NOMO-1 treated with DMSO at 0.1 percent for 48 hours (cell line): ENCODE measurements at regions not wholly inside any gene's neighbourhood (a gene's known extent, or its start where the extent isn't known, plus 50 kb on each side); places are given as distances from the start of the nearest gene placed in this dataset.

ENCODE experiments used
- DNase-seq: peaks from one replicate; lab custom pipeline; 2025; ENCODE audit not compliant: unreplicated experiment; lab: John Stamatoyannopoulos, UW

DNA sequence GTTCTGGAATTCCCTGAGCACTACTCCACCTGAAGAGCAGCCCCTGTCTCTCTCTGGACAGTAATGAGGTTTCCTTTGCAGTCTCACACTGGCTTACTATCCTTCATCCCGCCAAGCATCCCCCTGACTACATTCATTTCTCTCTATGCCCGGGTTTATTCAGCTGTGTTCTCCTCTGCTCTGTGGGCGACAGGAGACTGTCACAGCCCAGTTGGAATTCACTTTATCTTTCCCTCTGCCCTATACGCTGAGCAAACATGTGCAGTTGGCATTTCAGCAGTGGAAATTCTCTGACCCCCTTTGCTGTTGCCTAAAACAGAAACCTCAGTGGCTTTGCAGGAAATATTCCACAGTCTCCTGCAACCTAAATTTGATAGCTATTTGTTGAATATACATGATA, 83.5 kb upstream of the MAX start:
- no peak for DNase-seq

DNA sequence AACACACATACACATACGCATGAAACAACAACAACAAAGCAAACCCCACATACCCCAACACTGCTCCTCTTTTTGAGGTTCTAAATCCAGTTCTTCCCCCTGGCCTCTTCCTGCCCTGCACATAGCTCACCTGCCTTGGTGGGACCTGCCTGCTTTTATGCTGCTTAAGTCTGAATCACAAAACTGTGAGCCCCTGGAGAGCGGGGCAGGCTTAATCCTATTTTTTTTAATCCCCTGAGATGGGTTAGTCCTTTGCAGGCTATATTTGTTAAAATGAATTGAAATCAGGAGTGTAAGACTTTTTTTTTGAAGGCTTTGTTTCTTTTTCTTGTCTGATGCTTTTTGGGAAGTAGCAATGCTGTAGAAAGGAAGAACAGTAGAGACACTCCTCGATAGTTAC, 84.6 kb upstream of the MAX start:
- DNase-seq, result no peak

DNA sequence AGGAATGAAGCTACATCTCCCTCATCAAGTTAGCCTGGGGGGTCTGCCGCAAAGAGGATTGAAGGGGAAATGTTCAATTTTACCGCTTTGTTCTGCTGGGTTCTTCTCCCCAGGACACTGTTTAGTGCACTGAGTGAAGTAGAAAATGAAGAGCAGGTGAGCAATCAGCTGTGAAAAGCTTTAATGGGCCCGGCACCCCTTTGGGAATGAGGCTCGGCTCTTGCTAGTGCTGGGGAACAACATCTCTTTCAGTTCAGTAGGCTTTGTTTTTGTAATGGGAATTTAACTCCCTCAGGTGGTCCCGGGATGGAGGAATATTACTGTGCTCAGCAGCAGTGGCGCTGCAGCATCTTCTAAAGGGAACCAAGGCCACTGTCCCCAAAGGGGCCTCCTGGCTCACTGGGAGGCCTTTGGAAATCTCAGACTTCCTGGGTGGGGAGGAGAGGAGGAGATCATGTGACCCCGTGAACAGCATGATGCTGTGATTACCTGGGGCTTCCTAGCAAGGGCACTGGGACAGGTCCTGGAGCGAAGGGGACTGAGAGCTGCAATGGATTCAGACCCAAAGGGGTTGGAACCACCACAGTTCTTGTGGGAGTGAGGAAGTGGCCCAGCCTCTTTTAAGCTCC, 85.2 kb upstream of the MAX start:
- DNase-seq, result no peak

DNA sequence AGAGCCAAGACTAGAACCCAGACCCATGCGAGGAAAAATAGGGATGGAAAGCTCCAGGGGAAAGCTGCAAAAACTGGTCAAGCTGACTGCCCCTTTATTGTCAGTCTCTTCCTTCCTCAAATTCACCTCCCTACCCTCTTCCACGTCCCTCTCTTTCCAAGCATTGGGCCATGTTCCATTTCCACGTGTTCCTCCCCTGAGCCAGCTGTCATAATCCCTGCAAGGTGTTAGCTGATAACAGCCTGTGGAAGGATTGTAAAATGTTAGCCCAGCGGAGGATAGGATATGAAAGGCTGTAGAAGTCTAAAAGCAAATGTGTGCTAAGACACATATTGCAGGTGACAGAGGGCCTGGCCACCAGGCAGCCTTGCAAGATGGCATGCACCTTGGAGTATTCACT, 88.0 kb upstream of the MAX start:
- no peak for DNase-seq

DNA sequence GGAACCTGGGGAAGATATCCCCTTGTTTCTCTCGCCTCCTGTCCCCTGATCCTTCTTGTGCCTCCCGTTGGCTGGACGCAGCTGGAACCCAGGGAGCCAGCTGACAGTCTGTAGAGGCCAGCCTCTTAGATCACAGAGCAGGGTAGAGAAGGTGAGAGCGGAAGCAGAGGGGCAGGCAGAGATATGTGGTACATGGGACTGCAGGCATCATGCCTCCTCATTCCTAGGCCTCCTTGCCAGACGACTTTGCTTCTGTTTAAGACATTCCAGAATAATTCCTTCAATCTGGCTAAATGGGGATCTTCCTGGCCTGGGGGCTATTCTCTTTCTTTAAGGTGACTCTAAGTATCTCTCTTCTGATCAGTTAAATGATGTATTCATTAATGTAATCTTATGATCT, 89.4 kb upstream of the MAX start:
- no peak for DNase-seq

DNA sequence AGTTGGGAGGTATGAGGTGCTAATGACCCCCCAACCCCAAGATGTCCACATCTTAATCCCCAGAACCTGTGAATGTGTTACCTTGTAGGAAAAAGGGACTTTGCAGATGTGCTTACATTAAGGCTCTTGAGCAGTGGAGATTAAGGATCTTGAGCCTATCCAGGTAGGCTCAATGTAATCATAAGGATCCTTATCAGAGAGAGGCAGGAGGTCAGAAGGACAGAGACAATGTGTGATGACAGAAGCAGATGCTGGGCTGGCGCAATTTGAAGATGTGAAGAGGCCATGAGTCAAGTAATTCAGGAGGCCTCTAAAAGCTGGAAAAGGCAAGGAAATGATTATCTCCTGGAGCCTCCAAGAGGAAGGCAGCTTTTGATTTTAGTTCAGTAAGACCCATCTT, 90.4 kb upstream of the MAX start:
- no peak for DNase-seq

DNA sequence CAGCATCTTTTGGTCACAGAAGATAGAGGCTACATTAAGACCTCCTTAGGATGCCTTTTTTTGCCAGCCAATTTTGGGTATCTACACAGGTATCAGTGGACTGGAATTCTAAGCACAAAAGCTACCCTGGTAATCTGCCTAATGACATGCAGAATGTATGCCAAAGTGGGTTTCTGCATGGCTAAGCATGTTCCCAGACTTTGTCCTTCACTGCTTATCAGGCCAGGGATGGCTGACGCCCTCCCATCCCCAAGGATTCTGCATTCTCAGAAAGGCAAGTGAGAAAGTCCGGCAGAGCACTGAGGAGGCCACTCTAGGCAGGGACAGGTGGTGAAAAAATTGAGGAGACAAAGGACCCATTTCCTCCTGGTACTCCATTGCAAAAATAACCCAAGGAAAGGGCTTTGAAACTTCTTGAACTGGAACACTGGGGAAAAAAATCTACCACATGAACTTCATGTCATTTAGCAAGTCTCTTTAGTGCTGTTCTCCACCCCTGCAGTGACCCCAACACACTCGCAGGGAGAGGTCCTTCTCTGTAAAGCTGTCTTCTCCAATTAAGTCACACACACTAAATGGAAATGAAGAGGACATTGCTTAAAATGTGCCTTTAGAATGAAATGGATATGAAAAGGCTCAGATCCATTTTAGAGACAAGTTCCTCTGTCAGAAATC, 91.7 kb upstream of the MAX start:
- DNase-seq, result no peak

DNA sequence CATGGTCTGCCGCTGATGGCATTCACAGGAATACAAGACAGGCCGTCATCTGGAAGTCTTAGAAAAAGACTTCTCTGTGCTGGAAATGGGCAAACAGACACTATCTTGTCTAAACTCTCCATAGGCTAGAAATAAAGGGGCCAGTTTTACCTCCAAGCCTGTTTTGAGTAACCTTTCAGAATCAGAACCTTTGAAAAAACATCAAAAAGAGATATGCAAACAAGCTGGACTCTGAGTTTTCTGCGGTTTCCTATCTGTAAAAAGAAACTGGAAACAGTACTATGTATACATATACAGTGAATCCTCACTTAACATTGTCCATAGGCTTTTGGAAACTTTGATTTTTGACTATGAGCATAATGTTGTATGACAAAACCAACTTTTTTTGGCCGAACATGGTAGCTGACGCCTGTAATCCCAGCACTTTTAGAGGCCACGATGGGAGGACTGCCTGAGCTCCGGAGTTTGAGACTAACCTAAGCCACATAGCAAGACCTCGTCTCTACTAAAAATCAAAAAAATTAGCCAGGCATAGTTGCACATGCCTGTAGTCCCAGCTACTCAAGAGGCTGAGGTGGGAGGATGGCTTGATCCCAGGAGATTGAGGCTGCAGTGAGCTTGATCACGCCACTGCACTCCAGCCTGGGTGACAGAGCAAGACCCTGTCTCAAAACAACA, 92.9 kb upstream of the MAX start:
- DNase-seq, result no peak

DNA sequence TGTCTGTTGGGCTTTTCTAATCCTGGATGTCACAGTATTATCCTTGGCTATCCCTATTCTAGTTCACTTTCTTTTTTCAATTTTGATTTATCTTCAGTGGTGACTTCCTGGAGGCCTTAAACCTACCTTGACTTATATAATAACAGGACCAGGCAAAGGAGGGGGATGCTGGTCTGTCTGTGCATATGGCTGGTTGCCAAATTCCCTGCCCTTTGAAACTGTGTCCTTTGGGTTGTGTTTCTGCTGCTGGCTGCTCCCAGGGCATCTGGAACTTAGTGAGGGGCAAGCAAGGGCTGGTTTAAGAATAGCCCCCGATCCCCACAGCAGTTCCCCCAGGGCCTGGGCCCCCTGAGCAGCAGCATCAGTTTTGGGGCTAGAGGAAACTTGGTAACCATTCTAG, 96.0 kb upstream of the MAX start:
- no peak for DNase-seq

DNA sequence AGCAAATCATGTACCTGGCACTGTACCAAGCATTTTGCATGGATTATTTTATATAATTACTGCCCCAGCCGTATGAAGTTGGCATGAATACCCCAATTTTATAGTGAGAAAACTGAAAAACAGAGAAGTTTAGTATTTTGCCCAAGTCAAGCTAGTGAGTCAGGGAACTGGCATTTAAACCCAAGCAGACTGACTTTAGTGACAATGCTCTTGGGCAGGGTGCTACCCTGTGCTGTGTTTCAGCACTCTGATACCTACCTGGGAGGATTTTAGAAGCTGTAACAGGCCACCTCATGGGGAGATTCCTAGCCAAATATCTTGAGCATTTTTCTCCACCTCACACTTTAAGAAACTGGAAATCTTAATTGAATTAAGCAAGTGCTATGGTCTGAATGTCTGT, 98.1 kb upstream of the MAX start:
- DNase-seq, result no peak

DNA sequence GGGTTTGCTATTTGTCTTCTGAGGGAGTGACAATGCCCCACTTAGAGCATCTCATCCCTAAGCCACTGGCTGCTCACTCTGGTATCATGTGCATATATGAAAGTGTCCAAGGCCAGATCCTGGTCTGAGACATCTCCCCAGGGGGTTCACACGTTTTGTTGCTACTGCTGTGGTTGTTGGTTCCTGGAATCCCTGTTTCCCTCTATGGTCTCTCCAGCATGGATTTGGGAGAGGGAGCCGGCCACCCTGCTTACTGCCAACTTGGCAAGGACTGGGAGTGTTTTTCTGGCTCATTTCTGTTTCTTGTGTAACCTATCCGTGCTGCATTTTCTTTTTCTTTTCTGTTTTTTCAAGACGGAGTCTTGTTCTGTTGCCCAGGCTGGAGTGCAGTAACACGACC, 101.3 kb upstream of the MAX start:
- DNase-seq, result no peak

DNA sequence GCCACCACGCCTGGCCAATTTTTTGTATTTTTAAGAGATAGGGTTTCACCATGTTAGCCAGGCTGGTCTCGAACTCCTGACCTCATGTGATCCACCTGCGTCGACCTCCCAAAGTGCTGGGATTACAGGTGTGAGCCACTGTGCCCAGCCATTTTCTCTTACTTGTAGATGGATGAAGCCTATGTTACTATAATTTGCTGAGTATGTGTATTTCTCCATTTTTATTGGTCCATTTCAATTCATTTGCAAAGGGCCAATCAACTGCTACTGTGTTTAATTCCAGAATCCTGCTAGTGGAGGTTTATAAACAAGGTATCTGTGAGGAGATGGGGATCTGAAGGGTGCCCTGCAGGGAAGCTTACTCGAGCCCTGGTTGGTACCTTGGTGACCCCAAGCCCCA, 101.7 kb upstream of the MAX start:
- no peak for DNase-seq

DNA sequence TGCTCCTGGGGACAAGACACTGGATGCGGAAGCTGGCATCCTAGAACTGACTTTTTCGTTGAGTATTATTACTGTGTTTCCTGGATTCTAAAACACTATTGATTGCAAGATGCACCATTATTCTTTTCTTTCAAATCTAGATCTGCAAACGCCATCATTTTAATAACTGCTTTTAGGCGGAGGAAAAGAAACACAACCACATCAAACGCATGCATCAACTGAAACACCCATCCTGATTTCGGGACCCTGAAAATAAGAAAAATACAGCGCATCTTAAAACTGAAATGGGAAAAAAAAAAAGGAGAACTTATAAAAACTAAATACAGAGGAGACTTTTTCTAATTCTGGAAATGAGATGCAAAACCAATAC, 103.7 kb upstream of the MAX start:
- DNase-seq, result no peak

DNA sequence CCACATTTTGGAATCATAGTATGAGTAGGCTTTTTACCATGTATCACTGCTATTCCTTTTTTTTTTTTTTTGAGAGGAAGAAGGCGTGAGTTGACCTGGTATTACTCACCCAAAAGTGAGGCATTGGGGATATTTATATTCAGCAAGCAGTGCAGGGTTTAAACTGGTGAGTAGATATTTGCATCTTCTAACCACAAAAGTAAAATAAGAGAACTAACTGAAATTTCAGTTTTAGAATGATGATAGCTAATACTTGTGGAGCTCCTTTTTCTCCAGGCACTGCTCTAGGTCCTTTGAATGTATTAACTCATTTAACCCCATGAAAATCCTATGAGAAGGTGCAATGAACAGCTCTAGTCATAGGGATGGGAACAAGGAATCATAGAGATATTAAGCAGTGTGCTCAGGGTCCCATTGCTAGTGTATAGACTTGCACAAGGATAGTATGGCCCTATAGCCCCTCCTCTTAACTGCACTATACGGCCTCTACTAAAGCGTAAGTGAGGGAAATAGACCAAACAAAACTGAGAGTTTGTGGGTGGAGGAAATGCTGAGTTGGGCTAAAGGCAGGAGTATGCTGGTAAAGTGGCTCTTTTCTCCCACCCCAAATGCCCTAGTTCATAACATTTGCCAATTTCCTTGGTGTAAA, 104.3 kb upstream of the MAX start:
- DNase-seq, result peak; percentile 77

DNA sequence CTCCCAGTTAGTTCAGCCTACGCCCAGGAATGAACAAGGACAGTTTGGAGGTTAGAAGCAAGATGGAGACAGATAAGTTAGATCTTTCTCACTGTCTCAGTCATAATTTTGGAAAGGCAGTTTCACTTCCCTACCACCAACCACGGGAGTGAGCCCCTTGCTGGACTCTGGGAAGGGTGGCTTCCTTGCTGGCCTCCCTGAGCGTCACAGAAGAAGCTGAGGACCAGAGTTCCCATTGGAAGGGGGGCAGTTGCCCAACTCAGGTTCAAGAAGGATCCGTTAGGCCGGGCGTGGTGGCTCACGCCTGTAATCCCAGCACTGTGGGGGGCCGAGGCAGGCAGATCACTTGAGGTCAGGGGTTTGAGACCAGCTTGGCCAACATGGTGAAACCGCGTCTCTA, 106.2 kb upstream of the MAX start:
- DNase-seq, result peak; percentile 65

DNA sequence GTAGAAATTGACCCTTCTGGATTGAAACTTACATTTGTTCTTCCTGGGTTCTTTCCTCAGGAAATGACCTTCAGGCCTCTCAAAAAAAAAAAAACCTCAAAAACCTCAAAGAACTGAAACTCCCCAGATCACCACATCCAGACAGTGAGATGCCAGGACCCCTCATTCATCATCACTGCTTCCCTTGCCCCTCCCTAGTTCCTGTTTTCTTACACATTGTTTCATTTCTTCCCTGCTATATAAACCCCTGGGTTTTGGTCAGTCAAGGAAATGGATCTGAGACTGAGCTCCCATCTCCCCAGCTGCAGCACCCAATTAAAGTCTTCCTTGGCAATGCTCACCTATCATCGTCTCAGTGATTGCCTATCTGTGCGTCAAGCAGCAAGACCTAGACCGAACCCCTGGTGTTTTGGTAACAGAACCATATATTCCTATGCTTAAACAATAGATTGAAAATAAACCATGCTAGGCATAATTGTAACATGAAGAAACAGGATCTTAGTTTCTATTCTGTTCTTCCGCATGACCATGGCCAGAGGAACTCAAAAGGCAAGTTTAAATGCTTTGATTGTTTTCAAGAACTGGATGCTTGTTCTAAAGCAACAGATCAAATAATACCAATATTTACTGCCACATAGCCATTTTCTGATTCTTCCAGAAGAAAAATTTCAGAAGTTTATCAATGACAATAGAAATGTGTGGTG, 108.0 kb upstream of the MAX start:
- DNase-seq, result peak; percentile 81

DNA sequence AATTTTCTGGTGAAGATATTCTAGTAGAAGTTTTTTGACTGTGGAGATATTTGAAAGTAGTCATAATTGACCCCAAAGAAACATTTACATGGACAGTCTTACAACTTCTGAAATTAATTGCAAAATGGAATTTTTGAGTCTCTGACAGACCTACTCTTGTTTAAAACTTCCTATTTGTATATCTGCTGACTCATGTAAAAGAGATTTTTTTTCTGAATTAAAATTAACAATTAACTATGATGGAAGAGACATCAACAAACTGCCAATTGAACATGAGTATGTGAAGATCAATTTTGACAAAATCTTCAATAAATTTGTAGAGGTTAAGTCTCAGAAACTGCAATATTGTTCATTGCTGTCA, 108.5 kb upstream of the MAX start:
- DNase-seq, result no peak

DNA sequence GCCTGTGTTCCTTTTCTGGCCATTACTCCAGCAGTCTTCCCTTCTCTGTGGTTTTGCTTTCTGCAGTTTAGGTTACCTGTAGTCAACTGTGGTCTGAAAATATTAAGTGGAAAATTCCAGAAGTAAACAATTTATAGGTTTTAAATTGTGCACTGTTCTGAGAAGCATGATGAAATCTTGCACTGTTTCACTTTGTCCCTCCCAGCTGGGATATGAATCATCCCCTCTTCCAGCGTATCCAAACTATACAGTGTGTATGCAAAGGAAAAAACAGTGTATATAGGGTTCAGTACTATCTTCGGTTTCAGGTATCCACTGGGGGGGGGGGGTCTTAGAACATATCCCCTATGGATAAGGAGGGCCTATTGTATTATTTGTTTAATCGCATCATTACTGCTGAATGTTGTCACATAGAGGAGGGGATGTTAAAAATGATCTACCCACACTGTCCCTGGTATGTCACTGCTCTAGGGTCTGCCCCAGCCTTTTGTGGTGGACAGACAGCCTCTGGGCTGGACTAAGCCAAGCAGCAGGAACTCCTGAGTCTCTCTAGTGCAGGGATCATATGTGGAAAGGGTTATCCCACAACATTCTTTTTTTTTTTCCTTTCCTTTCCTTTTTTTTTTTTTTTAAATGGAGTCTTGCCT, 109.1 kb upstream of the MAX start:
- DNase-seq, result peak; percentile 43

DNA sequence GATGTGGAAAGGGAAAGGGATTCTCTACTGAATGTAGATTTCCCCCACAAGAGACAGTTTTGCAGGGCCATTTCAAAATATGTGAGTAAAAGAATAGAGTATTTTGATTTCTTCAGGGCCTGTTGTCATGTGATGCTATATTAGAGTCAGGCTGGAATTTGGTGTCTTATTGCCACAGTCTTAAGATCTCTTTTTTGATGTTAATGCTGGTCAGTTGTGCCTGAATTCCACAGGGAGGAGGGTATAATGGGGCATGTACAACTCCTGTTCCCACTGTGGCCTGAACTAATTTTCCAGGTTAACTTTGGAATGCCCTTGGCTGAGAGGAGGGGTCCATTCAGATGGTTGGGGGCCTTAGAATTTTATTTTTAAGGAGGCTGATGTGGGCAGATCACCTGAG, 111.0 kb upstream of the MAX start:
- no peak for DNase-seq

DNA sequence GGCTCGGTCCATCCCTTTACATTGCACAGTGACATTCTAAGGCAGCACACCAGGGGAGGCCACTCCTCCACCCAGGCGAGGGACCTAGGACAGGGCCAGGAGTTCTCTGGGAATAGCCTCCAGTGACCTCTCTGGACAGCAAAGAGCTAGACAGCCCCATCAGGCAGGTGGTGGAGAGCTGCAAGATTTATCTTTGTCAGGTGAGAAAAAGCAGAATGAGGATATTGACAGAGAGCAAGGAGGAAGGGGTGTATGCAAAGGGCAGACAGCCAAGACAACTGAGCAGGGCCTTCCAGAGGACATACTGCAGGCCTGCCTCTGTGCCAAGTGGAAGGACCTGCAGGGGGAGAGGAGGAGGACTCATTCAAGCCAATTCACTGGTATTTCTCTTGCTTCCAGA, 112.4 kb upstream of the MAX start:
- DNase-seq, result no peak

DNA sequence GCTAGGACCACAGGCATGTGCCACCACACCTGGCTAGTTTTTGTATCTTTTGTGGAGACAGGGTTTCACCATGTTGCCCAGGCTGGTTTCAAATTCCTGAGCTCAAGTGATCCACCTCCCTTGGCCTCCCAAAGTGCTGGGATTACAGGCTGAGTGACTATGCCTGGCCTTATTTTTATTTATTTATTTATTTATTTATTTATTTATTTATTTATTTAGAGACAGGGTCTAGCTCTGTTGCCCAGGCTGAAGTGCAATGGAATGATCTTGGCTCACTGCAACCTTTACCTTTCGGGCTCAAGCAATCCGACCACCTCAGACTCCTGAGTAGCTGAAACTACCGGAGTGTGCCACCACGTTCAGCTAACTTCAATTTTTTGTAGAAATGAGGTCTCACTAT, 117.0 kb upstream of the MAX start:
- no peak for DNase-seq
